ENCODE measurements at regions not wholly inside any gene's neighbourhood (a gene's known extent, or its start where the extent isn't known, plus 50 kb on each side); places are given as distances from the start of the nearest gene placed in this dataset.

DNA sequence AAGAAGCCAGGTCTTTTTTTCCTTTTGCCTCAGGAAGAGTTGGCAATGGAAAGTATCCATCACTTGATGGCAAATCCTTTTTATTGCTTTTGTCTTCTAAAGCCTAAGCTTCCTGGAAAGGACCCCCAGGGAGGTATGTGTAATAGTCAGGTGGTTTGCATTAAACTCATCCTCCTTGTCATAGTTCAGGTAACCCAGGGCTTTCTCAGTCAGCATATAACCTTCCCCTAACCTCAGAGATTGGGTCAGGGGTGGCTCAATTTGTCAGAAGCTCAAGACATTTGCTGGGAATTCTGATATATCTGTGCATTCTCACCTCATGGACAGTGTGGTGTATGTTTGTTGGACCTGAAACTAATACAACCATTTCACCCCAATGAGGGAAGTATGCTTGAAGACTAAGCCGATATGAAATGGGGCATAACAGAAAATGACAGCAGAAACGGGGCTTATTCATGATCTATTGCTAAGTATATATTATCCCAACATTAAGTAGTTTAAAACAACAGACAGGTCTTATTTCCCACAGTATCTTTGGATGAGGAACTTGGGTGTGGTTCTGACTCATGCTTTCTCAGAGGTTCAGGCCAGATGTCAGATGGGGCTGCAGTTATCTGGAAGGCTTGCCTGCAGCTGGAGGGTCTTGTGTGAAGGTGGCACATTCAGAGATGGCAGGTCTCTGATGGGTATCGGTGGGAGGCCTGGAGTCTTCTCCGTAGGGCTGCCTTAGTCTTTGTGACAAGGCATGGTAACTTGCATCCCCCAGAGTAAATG lies 135.8 kb upstream of the SPON1 start:
- H3K36me3 ChIP-seq (ENCODE audit: low read depth, low read length), result no peaks in the 10 kb centered on the region
- H3K4me3 ChIP-seq (ENCODE audit: low read length), result no peak overlapping the region
- no peaks in the 10 kb centered on the region for H3F3A ChIP-seq (ENCODE audit: low read length, unreplicated experiment)
- ATAC-seq, result peak; percentile 96
- intact Hi-C loops (cut with micrococcal nuclease), result no loop called here
- H3K9ac ChIP-seq (ENCODE audit: low read length), result peak overlapping the region; percentile 63
- peak overlapping the region; percentile 95 for H3K27ac ChIP-seq (ENCODE audit: low read length)
- H4K20me1 ChIP-seq (ENCODE audit: low read length), result no peaks in the 10 kb centered on the region
- ChIA-PET POLR2A (ENCODE audit: unreplicated experiment) (interaction anchor here (0.5 kb wide), 1 partner anchor 360 kb away, joined by 6 read pairs; no protein-coding TSS in a partner anchor), CTCF (no interaction called here)
- 0 out of 2 replicates have a peak overlapping the region, but pooled peaks have one; percentile 2 for H2AFZ ChIP-seq (ENCODE audit: low read length)
- DNase-seq, result peak; percentile 77
- TF ChIP-seq EZH2 (IDR thresholded peaks at IDR 0.05; ENCODE audit: low read length, unreplicated experiment) (no peak), EZH2phosphoT487 (IDR thresholded peaks at IDR 0.05; ENCODE audit: borderline replicate concordance, low read length) (no peak)
- TF ChIP-seq, protein P1, sequence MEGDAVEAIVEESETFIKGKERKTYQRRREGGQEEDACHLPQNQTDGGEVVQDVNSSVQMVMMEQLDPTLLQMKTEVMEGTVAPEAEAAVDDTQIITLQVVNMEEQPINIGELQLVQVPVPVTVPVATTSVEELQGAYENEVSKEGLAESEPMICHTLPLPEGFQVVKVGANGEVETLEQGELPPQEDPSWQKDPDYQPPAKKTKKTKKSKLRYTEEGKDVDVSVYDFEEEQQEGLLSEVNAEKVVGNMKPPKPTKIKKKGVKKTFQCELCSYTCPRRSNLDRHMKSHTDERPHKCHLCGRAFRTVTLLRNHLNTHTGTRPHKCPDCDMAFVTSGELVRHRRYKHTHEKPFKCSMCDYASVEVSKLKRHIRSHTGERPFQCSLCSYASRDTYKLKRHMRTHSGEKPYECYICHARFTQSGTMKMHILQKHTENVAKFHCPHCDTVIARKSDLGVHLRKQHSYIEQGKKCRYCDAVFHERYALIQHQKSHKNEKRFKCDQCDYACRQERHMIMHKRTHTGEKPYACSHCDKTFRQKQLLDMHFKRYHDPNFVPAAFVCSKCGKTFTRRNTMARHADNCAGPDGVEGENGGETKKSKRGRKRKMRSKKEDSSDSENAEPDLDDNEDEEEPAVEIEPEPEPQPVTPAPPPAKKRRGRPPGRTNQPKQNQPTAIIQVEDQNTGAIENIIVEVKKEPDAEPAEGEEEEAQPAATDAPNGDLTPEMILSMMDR (conservative IDR thresholded peaks at IDR 0.05; ENCODE audit: low read depth, low read length), result no peak
- no peaks in the 10 kb centered on the region for H3K9me3 ChIP-seq (ENCODE audit: low read length)
- no peaks in the 10 kb centered on the region for H3K79me2 ChIP-seq (ENCODE audit: low read length)
- no peaks in the 10 kb centered on the region for H3K9me2 ChIP-seq (replicated peaks; ENCODE audit: low read length)
- H3K4me1 ChIP-seq (ENCODE audit: insufficient read depth, low read length), result peaks cover 20% of the 10 kb centered on the region
- peak overlapping the region; percentile 63 for H3K4me2 ChIP-seq (ENCODE audit: low read length)
- no peaks in the 10 kb centered on the region for H3K27me3 ChIP-seq (ENCODE audit: low read length)
- BruUV-seq (replicated peaks), result no TSS peak

DNA sequence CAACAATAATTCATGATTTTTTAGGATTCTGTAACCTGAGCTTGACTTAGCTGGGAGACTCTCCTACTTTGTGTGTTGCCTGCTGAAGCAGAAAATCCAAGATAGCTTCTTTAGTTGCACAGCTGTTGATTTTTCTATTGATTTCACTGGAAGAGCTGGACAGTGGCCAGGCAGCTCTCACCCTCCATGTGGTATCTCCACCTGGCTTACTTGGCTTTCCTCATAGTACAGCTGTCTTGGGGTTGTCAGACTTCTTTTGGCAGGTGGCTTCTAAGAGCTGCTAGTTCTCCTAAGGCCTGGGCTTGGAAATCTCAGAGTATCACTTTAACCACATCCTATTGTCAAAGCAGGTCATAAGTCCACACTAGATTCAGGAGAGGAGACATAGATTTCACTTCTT lies 130.8 kb upstream of the SPON1 start:
- Histone ChIP-seq H3K4me2 (ENCODE audit: low read length) (no peak overlapping the region), H3K79me2 (ENCODE audit: low read length) (no peaks in the 10 kb centered on the region), H3K4me3 (ENCODE audit: low read length) (no peak overlapping the region), H4K20me1 (ENCODE audit: low read length) (no peaks in the 10 kb centered on the region), H3K27me3 (ENCODE audit: low read length) (no peaks in the 10 kb centered on the region), H3F3A (ENCODE audit: low read length, unreplicated experiment) (no peaks in the 10 kb centered on the region), H3K9ac (ENCODE audit: low read length) (no peak overlapping the region), H3K9me3 (ENCODE audit: low read length) (no peaks in the 10 kb centered on the region), H3K9me2 (replicated peaks; ENCODE audit: low read length) (no peaks in the 10 kb centered on the region), H3K27ac (ENCODE audit: low read length) (peak overlapping the region; percentile 46), H3K4me1 (ENCODE audit: insufficient read depth, low read length) (peaks cover 28% of the 10 kb centered on the region), H2AFZ (ENCODE audit: low read length) (no peak overlapping the region), H3K36me3 (ENCODE audit: low read depth, low read length) (no peaks in the 10 kb centered on the region)
- DNase-seq (peak; percentile 18), ATAC-seq (no peak)
- no peak for TF ChIP-seq EZH2 (IDR thresholded peaks at IDR 0.05; ENCODE audit: low read length, unreplicated experiment)
- TF ChIP-seq, protein P1 (conservative IDR thresholded peaks at IDR 0.05; ENCODE audit: low read depth, low read length), result no peak
- no peak for TF ChIP-seq EZH2phosphoT487 (IDR thresholded peaks at IDR 0.05; ENCODE audit: borderline replicate concordance, low read length)
- intact Hi-C loops (cut with micrococcal nuclease), result no loop called here
- ChIA-PET CTCF (no interaction called here), POLR2A (ENCODE audit: unreplicated experiment) (no interaction called here)
- BruUV-seq (replicated peaks), result no TSS peak

DNA sequence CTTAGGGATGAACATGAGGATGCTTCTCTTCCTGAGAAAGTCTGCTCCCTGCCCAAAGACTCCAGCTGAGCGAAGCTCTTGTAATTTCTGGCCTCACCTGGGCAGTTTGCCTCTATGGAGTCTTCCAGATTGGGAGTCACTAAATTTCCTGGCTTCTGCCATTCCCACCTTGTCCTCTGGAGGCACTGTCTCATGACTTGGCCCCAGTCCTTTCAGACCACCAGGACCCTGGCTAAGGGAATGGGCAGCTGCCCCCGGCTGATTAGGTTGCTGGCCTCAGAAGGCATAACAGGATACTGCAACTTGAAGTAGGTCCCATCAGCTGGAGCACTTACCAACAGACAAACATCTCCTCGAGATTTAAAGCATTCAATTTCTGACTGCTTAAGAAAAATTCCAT lies 128.1 kb upstream of the SPON1 start:
- Histone ChIP-seq H2AFZ (ENCODE audit: low read length) (no peak overlapping the region), H3K4me2 (ENCODE audit: low read length) (no peak overlapping the region), H3K9me3 (ENCODE audit: low read length) (no peaks in the 10 kb centered on the region), H3K27ac (ENCODE audit: low read length) (no peak overlapping the region), H3K36me3 (ENCODE audit: low read depth, low read length) (no peaks in the 10 kb centered on the region), H4K20me1 (ENCODE audit: low read length) (no peaks in the 10 kb centered on the region), H3F3A (ENCODE audit: low read length, unreplicated experiment) (no peaks in the 10 kb centered on the region), H3K4me1 (ENCODE audit: insufficient read depth, low read length) (peaks cover 42% of the 10 kb centered on the region), H3K4me3 (ENCODE audit: low read length) (no peak overlapping the region), H3K9me2 (replicated peaks; ENCODE audit: low read length) (no peaks in the 10 kb centered on the region), H3K79me2 (ENCODE audit: low read length) (no peaks in the 10 kb centered on the region), H3K9ac (ENCODE audit: low read length) (no peak overlapping the region), H3K27me3 (ENCODE audit: low read length) (no peaks in the 10 kb centered on the region)
- TF ChIP-seq EZH2phosphoT487 (IDR thresholded peaks at IDR 0.05; ENCODE audit: borderline replicate concordance, low read length) (no peak), EZH2 (IDR thresholded peaks at IDR 0.05; ENCODE audit: low read length, unreplicated experiment) (no peak)
- TF ChIP-seq, protein P1 (conservative IDR thresholded peaks at IDR 0.05; ENCODE audit: low read depth, low read length), result peak; percentile 58
- ATAC-seq (no peak), DNase-seq (peak; percentile 12)
- ChIA-PET POLR2A (ENCODE audit: unreplicated experiment) (no interaction called here), CTCF (no interaction called here)
- intact Hi-C loops (cut with micrococcal nuclease), result no loop called here
- no TSS peak for BruUV-seq (replicated peaks)

Measured in PC-3 (cell line).